Gastrocnemius medialis (tissue), 4 donors: ENCODE measurements at regions not wholly inside any gene's neighbourhood (a gene's known extent, or its start where the extent isn't known, plus 50 kb on each side); places are given as distances from the start of the nearest gene placed in this dataset.

ENCODE experiments used
- ATAC-seq, 2 donors: fragments of 150-250 bp; one replicate each; pipeline ENCODE4 v1.9.1; 2016
- DNase-seq, 2 donors: peaks; one replicate each; pipeline ENCODE4 v3.0.0-alpha.2; 2019
- H3K27ac ChIP-seq, 4 donors: fragments of 200-600 bp; sonication (generic); 1 replicate in 1 of 4; 2 replicates in 3 of 4; pipeline ENCODE4 v1.5.1; 2016 to 2018; ENCODE audit warnings: mild to moderate bottlenecking in 2 of 4, moderate library complexity in 1 of 4
- H3K27me3 ChIP-seq, 3 donors: fragments of 200-600 bp; sonication (generic) in 2 of 3; 1 replicate in 1 of 3; 2 replicates in 2 of 3; pipeline versions ENCODE4 v1.5.1 to v1.6.0; 2016 to 2019; ENCODE audit warnings: mild to moderate bottlenecking in 1 of 3, moderate library complexity in 1 of 3
- H3K36me3 ChIP-seq, 2 donors: fragments of 200-600 bp; sonication (generic) in 1 of 2; one replicate each; pipeline ENCODE4 v1.5.1; 2017 to 2018
- H3K4me1 ChIP-seq, 2 donors: fragments of 200-600 bp; sonication (generic) in 1 of 2; one replicate each; pipeline ENCODE4 v1.5.1; 2016 to 2017; ENCODE audit warnings: mild to moderate bottlenecking in 2 of 2
- H3K4me3 ChIP-seq, 4 donors: fragments of 200-600 bp; sonication (generic) in 3 of 4; 1 replicate in 1 of 4; 2 replicates in 3 of 4; pipeline ENCODE4 v1.5.1; 2016 to 2019; ENCODE audit warnings: mild to moderate bottlenecking in 2 of 4
- H3K9me3 ChIP-seq, 3 donors: fragments of 200-600 bp; sonication (generic) in 2 of 3; 1 replicate in 1 of 3; 2 replicates in 2 of 3; pipeline ENCODE4 v1.5.1; 2016 to 2019
- POLR2A ChIP-seq, 2 donors: fragments of 450-650 bp; IDR thresholded peaks; one replicate each; pipeline ENCODE4 v1.6.1; 2017; ENCODE audit warnings: antibody characterized with exemption in 2 of 2, mild to moderate bottlenecking in 2 of 2, moderate library complexity in 2 of 2
- in situ Hi-C, 4 donors: fragments of 200-750 bp; cut with MboI; loops; one replicate each; pipeline versions ENCODE4 v1.15.0 to v1.8.0; 2017; ENCODE audit warnings: low sequenced_read_pairs in 4 of 4
- intact Hi-C: fragments of 100-400 bp; cut with DNase I; formaldehyde crosslinking; loops from one replicate; pipeline ENCODE4 v1.15.1; 2023; ENCODE audit warnings: low total_unique reads
- TF ChIP-seq, protein P1 (sequence below), 5 experiments: fragments of 450-650 bp in 3 of 5; fragments of 200-600 bp in 2 of 5; sonication (generic) in 2 of 5; IDR thresholded peaks in 4 of 5; conservative IDR thresholded peaks in 1 of 5; 1 replicate in 4 of 5; 2 replicates in 1 of 5; pipeline ENCODE4 v1.5.1; 2016 to 2019; ENCODE audit warnings: antibody characterized with exemption in 5 of 5, mild to moderate bottlenecking in 3 of 5, moderate library complexity in 3 of 5

DNA sequence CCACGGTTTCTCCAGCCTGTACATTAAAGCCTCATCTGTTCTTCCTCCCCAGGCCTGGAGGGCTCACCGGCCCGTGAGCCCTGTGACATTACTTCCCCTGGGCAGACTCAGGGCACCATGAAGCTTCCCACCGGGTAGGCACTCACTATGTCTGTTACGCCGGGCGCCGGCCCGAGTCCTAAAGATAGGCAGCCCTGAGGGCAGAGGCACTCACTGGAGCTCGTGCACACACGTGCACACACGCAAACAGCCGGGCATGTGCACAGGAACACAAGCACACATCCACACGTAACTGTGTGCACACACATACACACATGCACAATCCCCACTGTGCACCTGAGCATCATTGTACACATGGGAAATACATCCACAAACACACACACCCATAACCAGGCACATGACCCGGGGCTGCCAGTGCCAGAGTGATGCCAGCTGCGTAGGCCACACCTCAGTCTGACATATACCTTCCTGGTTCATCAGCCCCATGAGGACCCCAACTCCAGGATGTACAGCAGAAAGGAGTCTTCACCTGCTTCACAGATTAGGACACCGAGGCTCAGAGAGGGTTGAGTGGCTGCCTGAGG is 83.7 kb downstream of the YTHDF1 start:
- DNase-seq = no peak
- no peak overlapping the region for H3K27ac ChIP-seq
- intact Hi-C loops (no loop called here), in situ Hi-C loops (no loop called here)
- TF ChIP-seq POLR2A (IDR thresholded peaks at IDR 0.05) = no peak
- TF ChIP-seq, protein P1, sequence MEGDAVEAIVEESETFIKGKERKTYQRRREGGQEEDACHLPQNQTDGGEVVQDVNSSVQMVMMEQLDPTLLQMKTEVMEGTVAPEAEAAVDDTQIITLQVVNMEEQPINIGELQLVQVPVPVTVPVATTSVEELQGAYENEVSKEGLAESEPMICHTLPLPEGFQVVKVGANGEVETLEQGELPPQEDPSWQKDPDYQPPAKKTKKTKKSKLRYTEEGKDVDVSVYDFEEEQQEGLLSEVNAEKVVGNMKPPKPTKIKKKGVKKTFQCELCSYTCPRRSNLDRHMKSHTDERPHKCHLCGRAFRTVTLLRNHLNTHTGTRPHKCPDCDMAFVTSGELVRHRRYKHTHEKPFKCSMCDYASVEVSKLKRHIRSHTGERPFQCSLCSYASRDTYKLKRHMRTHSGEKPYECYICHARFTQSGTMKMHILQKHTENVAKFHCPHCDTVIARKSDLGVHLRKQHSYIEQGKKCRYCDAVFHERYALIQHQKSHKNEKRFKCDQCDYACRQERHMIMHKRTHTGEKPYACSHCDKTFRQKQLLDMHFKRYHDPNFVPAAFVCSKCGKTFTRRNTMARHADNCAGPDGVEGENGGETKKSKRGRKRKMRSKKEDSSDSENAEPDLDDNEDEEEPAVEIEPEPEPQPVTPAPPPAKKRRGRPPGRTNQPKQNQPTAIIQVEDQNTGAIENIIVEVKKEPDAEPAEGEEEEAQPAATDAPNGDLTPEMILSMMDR (IDR thresholded peaks at IDR 0.05 in 4 of 5, conservative IDR thresholded peaks at IDR 0.05 in 1 of 5) = no peak
- H3K4me3 ChIP-seq = no peak overlapping the region
- H3K4me1 ChIP-seq = no peaks in the 10 kb centered on the region
- no peaks in the 10 kb centered on the region for H3K36me3 ChIP-seq
- peaks cover 22 to 49% (median 36%) of the 10 kb centered on the region in 3 donors for H3K27me3 ChIP-seq
- no peaks in the 10 kb centered on the region for H3K9me3 ChIP-seq
- ATAC-seq = no peak

DNA sequence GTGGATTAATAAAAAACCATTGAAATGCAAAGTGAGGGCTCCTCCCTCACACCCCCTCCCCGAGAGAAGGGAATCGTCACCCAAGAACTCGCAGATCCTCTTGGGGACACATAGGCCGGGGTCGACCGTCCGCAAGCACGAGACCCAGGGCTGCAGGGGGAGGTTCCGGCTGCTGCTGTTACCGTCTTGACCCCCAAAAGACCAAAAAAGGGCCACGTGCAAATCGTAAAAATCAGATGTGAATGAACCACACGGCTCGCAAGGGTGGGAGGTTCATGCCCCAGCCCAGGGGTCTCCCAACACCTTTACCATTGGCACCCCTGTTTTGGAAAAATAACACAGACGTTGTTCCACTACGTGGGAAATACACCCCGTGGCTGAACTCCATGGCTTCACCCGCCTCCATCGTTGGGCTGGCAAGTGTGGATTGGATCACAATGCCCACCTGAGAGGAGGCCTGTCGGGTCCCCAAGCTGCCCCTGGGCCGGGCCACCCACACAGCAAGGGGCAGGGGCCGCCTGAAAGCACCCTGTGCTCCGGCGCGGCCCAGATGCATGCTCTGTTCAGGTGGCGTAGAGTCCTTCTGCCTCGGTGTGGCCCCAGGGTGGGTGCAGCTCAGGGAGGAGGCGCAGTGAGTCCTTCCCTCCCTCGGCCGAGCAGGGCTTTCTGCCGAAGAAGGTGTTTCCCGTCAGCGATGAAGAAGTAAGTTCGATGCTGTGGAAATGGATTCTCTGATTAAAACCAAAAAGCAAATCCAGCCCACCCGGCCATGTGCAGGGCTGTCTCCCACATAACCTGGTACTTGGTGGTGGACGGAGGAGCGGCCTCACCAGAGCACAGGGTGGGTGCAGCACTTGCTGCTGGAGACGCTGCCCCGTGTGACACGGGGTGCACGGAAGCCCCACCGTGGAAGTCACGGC is 85.0 kb downstream of the YTHDF1 start:
- Histone ChIP-seq H3K4me1 (no peaks in the 10 kb centered on the region), H3K36me3 (no peaks in the 10 kb centered on the region), H3K27ac (no peak overlapping the region), H3K27me3 (peaks cover 28 to 45% (median 37%) of the 10 kb centered on the region in 3 donors), H3K4me3 (no peak overlapping the region), H3K9me3 (no peaks in the 10 kb centered on the region)
- TF ChIP-seq POLR2A (IDR thresholded peaks at IDR 0.05) = no peak
- TF ChIP-seq, protein P1 (IDR thresholded peaks at IDR 0.05 in 4 of 5, conservative IDR thresholded peaks at IDR 0.05 in 1 of 5) = no peak
- DNase-seq (no peak), ATAC-seq (no peak)
- in situ Hi-C loops = no loop called here
- intact Hi-C loops = no loop called here

DNA sequence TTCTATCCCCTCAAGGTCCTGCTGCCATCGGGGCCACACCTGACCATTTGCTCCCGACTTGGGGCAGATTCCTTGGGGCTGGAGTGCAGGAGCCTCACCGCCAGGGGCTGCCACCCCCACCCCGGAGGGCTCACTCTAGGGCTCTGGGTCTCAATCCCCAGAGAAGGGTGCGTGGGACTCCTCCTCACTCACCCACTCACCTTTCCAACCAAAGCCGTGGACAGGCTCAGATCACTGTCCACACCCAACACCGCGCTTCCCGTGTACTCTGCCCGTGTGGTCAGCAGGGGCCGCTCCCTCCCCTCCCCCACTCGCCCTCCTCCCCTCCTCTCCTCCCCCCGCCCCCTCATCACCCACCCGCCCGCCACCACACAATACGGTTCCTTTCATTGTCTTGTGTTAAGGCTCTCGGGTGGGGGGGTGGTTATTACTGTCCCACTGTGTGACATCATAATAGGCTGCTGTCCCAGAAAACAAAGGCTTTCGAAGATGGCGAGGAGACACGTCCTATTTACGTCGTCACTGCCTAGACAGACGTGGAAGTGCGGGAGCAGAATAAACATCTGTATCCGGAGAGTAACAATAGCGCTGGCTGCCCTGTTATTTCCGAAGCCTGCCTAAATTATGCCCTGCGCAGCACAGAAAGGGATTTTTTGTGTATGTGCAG is 85.8 kb downstream of the YTHDF1 start:
- no peaks in the 10 kb centered on the region for H3K4me1 ChIP-seq
- intact Hi-C loops (no loop called here), in situ Hi-C loops (no loop called here)
- H3K9me3 ChIP-seq = no peaks in the 10 kb centered on the region
- no peak overlapping the region for H3K27ac ChIP-seq
- DNase-seq (no peak), ATAC-seq (no peak)
- TF ChIP-seq, protein P1 (IDR thresholded peaks at IDR 0.05 in 4 of 5, conservative IDR thresholded peaks at IDR 0.05 in 1 of 5) = no peak
- TF ChIP-seq POLR2A (IDR thresholded peaks at IDR 0.05) = no peak
- H3K27me3 ChIP-seq = peaks cover 28 to 41% (median 40%) of the 10 kb centered on the region in 3 donors
- H3K36me3 ChIP-seq = no peaks in the 10 kb centered on the region
- no peak overlapping the region for H3K4me3 ChIP-seq

DNA sequence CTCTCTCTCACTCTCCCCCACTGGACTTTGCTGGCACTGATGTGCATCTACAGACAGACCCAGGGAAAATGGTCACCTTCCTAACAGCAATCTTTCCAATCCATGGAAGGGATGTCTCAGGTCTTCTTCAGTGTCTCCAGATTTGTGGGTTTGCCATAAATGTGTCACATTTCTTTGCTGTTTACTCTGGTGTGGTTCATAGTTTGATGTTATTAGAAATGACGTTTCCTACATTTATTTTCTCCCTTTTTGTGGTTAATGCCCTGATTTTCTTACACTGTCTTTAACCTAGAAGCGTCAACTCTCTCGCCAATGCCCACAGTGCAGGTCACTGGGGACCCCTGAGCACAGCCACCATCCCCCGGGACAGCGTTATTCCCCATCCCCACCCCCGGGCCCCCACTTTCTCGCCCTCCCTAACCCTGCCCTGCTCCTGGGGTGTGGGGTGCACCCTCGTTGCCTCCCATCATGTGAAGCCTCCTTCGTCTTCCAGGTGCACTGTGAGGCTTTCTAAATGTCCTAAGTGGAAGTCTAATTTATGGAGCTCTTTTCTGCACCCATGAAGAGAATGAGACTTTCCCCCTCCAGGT is 86.5 kb downstream of the YTHDF1 start:
- no peak overlapping the region for H3K27ac ChIP-seq
- intact Hi-C loops = no loop called here
- no peak for DNase-seq
- peaks cover 28 to 45% (median 44%) of the 10 kb centered on the region in 3 donors for H3K27me3 ChIP-seq
- in situ Hi-C loops = no loop called here
- no peaks in the 10 kb centered on the region for H3K9me3 ChIP-seq
- H3K36me3 ChIP-seq = no peaks in the 10 kb centered on the region
- ATAC-seq = no peak
- no peak for TF ChIP-seq POLR2A (IDR thresholded peaks at IDR 0.05)
- no peak overlapping the region for H3K4me3 ChIP-seq
- no peaks in the 10 kb centered on the region for H3K4me1 ChIP-seq
